NT2/D1 (cell line): ENCODE measurements at regions not wholly inside any gene's neighbourhood (a gene's known extent, or its start where the extent isn't known, plus 50 kb on each side); places are given as distances from the start of the nearest gene placed in this dataset.

Experiments used
- SUZ12 ChIP-seq: IDR thresholded peaks from 2 replicates; pipeline ENCODE4 v1.6.1; 2011; ENCODE audit not compliant: insufficient read length, insufficient read depth; ENCODE audit errors: extremely low read depth
- YY1 ChIP-seq: IDR thresholded peaks from 2 replicates; pipeline ENCODE4 v1.6.1; 2011; ENCODE audit not compliant: insufficient read length, insufficient read depth
- ZNF274 ChIP-seq: IDR thresholded peaks from 2 replicates; pipeline ENCODE4 v1.6.1; 2011; ENCODE audit warnings: mild to moderate bottlenecking, low read depth, low read length

DNA sequence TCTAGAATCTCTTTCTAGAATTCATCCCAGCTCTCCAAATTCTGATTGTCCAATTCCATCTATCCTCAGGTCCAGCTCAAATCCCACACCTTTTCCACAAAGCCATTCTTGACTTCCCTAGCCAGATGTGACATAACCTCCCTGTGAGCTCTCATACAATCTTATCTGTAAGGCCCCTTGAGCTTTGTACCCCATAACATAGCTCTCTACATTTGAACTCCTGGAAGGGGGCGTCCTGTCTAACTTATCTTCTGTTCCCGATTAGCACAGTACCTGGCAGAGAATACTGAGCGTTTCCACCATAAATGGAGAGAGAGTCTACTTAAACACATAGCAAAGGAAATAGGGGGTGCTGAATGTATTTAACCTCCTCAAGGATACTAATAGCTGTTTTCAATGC, 251.6 kb upstream of the RGMB start:
- no peak for TF ChIP-seq ZNF274
- no peak for TF ChIP-seq YY1
- no peak for TF ChIP-seq SUZ12
